Liver (tissue), 7 donors: ENCODE measurements at regions not wholly inside any gene's neighbourhood (a gene's known extent, or its start where the extent isn't known, plus 50 kb on each side); places are given as distances from the start of the nearest gene placed in this dataset.

Experiments
- DNase-seq: peaks from one replicate; pipeline ENCODE4 v3.0.0-alpha.2; 2017; ENCODE audit warnings: low spot score
- H3K27ac ChIP-seq, 2 donors: one replicate each; pipeline ENCODE4 v1.7.0; 2013; ENCODE audit warnings: inconsistent platforms in 2 of 2, low read length in 2 of 2, control low read depth in 1 of 2, low read depth in 1 of 2, mild to moderate bottlenecking in 1 of 2
- H3K27me3 ChIP-seq, 4 donors: one replicate each; pipeline versions ENCODE4 v1.6.1 to v1.7.0; 2013; ENCODE audit warnings: low read length in 3 of 4, inconsistent platforms in 1 of 4, mild to moderate bottlenecking in 1 of 4, moderate library complexity in 1 of 4; ENCODE audit not compliant: control insufficient read depth in 4 of 4, insufficient read depth in 4 of 4
- H3K36me3 ChIP-seq, 4 donors: one replicate each; pipeline versions ENCODE4 v1.6.1 to v1.7.0; 2013; ENCODE audit warnings: low read length in 3 of 4, mild to moderate bottlenecking in 3 of 4, low read depth in 1 of 4, moderate library complexity in 1 of 4; ENCODE audit not compliant: control insufficient read depth in 4 of 4, insufficient read depth in 3 of 4
- H3K4me1 ChIP-seq, 4 donors: one replicate each; pipeline versions ENCODE4 v1.6.1 to v1.7.0; 2013; ENCODE audit warnings: low read length in 3 of 4, mild to moderate bottlenecking in 3 of 4, moderate library complexity in 1 of 4; ENCODE audit not compliant: control insufficient read depth in 4 of 4, insufficient read depth in 4 of 4
- H3K4me3 ChIP-seq, 3 donors: one replicate each; pipeline versions ENCODE4 v1.6.1 to v1.7.0; 2013; ENCODE audit warnings: low read length in 3 of 3, control low read depth in 1 of 3, low read depth in 1 of 3, mild to moderate bottlenecking in 1 of 3
- H3K9ac ChIP-seq, 2 donors: one replicate each; pipeline ENCODE4 v1.7.0; 2013; ENCODE audit warnings: low read length in 2 of 2, mild to moderate bottlenecking in 2 of 2, moderate library complexity in 2 of 2, control low read depth in 1 of 2, low read depth in 1 of 2
- H3K9me3 ChIP-seq, 4 donors: one replicate each; pipeline versions ENCODE4 v1.6.1 to v1.7.0; 2013; ENCODE audit warnings: low read length in 3 of 4; ENCODE audit not compliant: control insufficient read depth in 4 of 4
- ATF3 ChIP-seq: IDR thresholded peaks from 2 replicates; pipeline ENCODE4 v1.6.1; 2016; ENCODE audit warnings: antibody characterized with exemption
- EGR1 ChIP-seq, 2 donors: IDR thresholded peaks; 2 replicates each; pipeline ENCODE4 v1.6.1; 2016 to 2018; ENCODE audit warnings: antibody characterized with exemption in 2 of 2, low read depth in 2 of 2
- FOXA1 ChIP-seq: IDR thresholded peaks from 2 replicates; pipeline ENCODE4 v1.6.1; 2016; ENCODE audit warnings: antibody characterized with exemption
- GABPA ChIP-seq, 2 donors: IDR thresholded peaks in 1 of 2; conservative IDR thresholded peaks in 1 of 2; 2 replicates each; pipeline ENCODE4 v1.6.1; 2016; ENCODE audit warnings: antibody characterized with exemption in 2 of 2, mild to moderate bottlenecking in 1 of 2, moderate library complexity in 1 of 2
- HNF4A ChIP-seq, 2 donors: conservative IDR thresholded peaks; 2 replicates each; pipeline ENCODE4 v1.6.1; 2016; ENCODE audit warnings: antibody characterized with exemption in 2 of 2, mild to moderate bottlenecking in 2 of 2
- HNF4G ChIP-seq: IDR thresholded peaks from 2 replicates; pipeline ENCODE4 v1.6.1; 2016; ENCODE audit warnings: antibody characterized with exemption
- JUND ChIP-seq, 2 donors: IDR thresholded peaks; 2 replicates each; pipeline ENCODE4 v1.6.1; 2016; ENCODE audit warnings: antibody characterized with exemption in 2 of 2
- MAX ChIP-seq: IDR thresholded peaks from 2 replicates; pipeline ENCODE4 v1.6.1; 2016; ENCODE audit warnings: antibody characterized with exemption
- REST ChIP-seq: IDR thresholded peaks from 2 replicates; pipeline ENCODE4 v1.6.1; 2016; ENCODE audit warnings: antibody characterized with exemption, mild to moderate bottlenecking
- RXRA ChIP-seq, 2 donors: IDR thresholded peaks; 2 replicates each; pipeline ENCODE4 v1.6.1; 2017 to 2018; ENCODE audit warnings: antibody characterized with exemption in 2 of 2, mild to moderate bottlenecking in 1 of 2
- TAF1 ChIP-seq: conservative IDR thresholded peaks from 2 replicates; pipeline ENCODE4 v1.6.1; 2016; ENCODE audit warnings: antibody characterized with exemption, mild to moderate bottlenecking
- ZBTB33 ChIP-seq: IDR thresholded peaks from 2 replicates; pipeline ENCODE4 v1.6.1; 2016; ENCODE audit warnings: antibody characterized with exemption
- WGBS: extraction: QIAGEN DNeasy Blood & Tissue Kit; methylation state at CpG from one replicate; pipeline ENCODE4 v1.1.7; 2013; 5-methylcytosine and 5-hydroxymethylcytosine counted together
- donor health status: healthy.
- donor health status: healthy.
- donor health status: healthy.
- donor health status: healthy.

- WGBS: 58% methylated on average over 2 of the region's 2 CpGs
- no peak overlapping the region for H3K4me3 ChIP-seq
- H3K27me3 ChIP-seq: no peaks in the 10 kb centered on the region
- no peak overlapping the region for H3K9ac ChIP-seq
- H3K9me3 ChIP-seq: no peaks in the 10 kb centered on the region
- TF ChIP-seq TAF1 (no peak), HNF4G (no peak), MAX (no peak), ATF3 (no peak), JUND (IDR thresholded peaks at IDR 0.05) (no peak), REST (no peak), RXRA (IDR thresholded peaks at IDR 0.05) (no peak), GABPA (IDR thresholded peaks at IDR 0.05 in 1 of 2, conservative IDR thresholded peaks at IDR 0.05 in 1 of 2) (no peak), ZBTB33 (no peak), EGR1 (IDR thresholded peaks at IDR 0.05; ENCODE audit: low read depth in 2 of 2) (no peak), FOXA1 (no peak)
- peaks cover 0 to 9% (median 2%) of the 10 kb centered on the region in 4 donors for H3K4me1 ChIP-seq
- peaks cover 0 to 1% (median 0%) of the 10 kb centered on the region in 4 donors for H3K36me3 ChIP-seq
- no peak overlapping the region for H3K27ac ChIP-seq
- no peak for DNase-seq
Measured at GRCh38 chr1:63714482-63714760, 59.4 kb upstream of the ROR1 start.

GRCh38 chr1:63717511-63718065 lies 56.2 kb upstream of the ROR1 start:
- Histone ChIP-seq H3K27ac (no peak overlapping the region), H3K27me3 (no peaks in the 10 kb centered on the region), H3K36me3 (peaks cover 0 to 1% (median 0%) of the 10 kb centered on the region in 4 donors), H3K9me3 (no peaks in the 10 kb centered on the region), H3K4me3 (no peak overlapping the region), H3K9ac (no peak overlapping the region), H3K4me1 (peaks cover 0 to 9% (median 2%) of the 10 kb centered on the region in 4 donors)
- DNase-seq: no peak
- 86% methylated on average over 4 of the region's 4 CpGs for WGBS
- no peak for TF ChIP-seq HNF4A (conservative IDR thresholded peaks at IDR 0.05)
- TF ChIP-seq GABPA (IDR thresholded peaks at IDR 0.05 in 1 of 2, conservative IDR thresholded peaks at IDR 0.05 in 1 of 2): no peak
- no peak for TF ChIP-seq ATF3
- TF ChIP-seq ZBTB33: no peak
- no peak for TF ChIP-seq EGR1 (IDR thresholded peaks at IDR 0.05; ENCODE audit: low read depth in 2 of 2)
